ENCODE measurements at regions not wholly inside any gene's neighbourhood (a gene's known extent, or its start where the extent isn't known, plus 50 kb on each side); places are given as distances from the start of the nearest gene placed in this dataset.

DNA sequence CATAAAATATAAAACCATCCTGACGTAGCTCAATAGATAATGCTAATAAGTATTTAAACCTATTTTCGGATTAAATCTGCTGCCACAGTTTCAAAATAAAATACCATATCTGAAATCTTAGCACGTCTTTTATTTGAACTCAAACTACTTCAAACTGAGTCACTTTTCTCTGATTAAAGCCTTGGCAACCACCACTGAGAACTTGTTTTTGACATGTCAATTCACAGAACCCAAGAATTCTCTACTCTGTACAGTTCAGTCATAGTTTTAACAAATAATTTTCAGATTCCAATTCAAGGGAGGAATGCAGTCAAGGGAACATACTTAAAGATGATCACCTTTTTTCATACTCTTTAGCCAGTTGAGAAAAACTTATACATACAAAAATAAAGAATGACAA, 643.2 kb downstream of the KCNT2 start:
- Histone ChIP-seq H3K36me3 (ENCODE audit: insufficient read depth, low read length) (no peaks in the 10 kb centered on the region), H3K4me3 (ENCODE audit: insufficient read depth, low read length) (no peak overlapping the region), H3K4me1 (ENCODE audit: insufficient read depth, low read length) (no peaks in the 10 kb centered on the region), H4K20me1 (ENCODE audit: insufficient read depth, low read length) (no peaks in the 10 kb centered on the region), H3K27me3 (ENCODE audit: insufficient read depth, low read length) (no peaks in the 10 kb centered on the region), H2AFZ (ENCODE audit: low read length) (no peak overlapping the region), H3K4me2 (ENCODE audit: insufficient read depth, low read length) (no peak overlapping the region), H3K27ac (ENCODE audit: low read depth, low read length) (no peak overlapping the region), H3K79me2 (ENCODE audit: insufficient read depth, low read length) (no peaks in the 10 kb centered on the region), H3K9me3 (ENCODE audit: low read depth, low read length) (peaks cover 3% of the 10 kb centered on the region)
- TF ChIP-seq, protein P1, sequence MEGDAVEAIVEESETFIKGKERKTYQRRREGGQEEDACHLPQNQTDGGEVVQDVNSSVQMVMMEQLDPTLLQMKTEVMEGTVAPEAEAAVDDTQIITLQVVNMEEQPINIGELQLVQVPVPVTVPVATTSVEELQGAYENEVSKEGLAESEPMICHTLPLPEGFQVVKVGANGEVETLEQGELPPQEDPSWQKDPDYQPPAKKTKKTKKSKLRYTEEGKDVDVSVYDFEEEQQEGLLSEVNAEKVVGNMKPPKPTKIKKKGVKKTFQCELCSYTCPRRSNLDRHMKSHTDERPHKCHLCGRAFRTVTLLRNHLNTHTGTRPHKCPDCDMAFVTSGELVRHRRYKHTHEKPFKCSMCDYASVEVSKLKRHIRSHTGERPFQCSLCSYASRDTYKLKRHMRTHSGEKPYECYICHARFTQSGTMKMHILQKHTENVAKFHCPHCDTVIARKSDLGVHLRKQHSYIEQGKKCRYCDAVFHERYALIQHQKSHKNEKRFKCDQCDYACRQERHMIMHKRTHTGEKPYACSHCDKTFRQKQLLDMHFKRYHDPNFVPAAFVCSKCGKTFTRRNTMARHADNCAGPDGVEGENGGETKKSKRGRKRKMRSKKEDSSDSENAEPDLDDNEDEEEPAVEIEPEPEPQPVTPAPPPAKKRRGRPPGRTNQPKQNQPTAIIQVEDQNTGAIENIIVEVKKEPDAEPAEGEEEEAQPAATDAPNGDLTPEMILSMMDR (IDR thresholded peaks at IDR 0.05; ENCODE audit: extremely low read depth, low read depth, low read length), result no peak
- DNase-seq (ENCODE audit: insufficient read length, low spot score, missing footprints), result no peak

GRCh38 chr1:195964516-195964915, 643.7 kb downstream of the KCNT2 start:
- no peaks in the 10 kb centered on the region for H3K36me3 ChIP-seq (ENCODE audit: insufficient read depth, low read length)
- no peak overlapping the region for H3K4me3 ChIP-seq (ENCODE audit: insufficient read depth, low read length)
- no peak overlapping the region for H3K4me2 ChIP-seq (ENCODE audit: insufficient read depth, low read length)
- TF ChIP-seq, protein P1 (IDR thresholded peaks at IDR 0.05; ENCODE audit: extremely low read depth, low read depth, low read length), result no peak
- no peak overlapping the region for H2AFZ ChIP-seq (ENCODE audit: low read length)
- no peaks in the 10 kb centered on the region for H3K27me3 ChIP-seq (ENCODE audit: insufficient read depth, low read length)
- H4K20me1 ChIP-seq (ENCODE audit: insufficient read depth, low read length), result no peaks in the 10 kb centered on the region
- H3K9me3 ChIP-seq (ENCODE audit: low read depth, low read length), result peaks cover 3% of the 10 kb centered on the region
- H3K27ac ChIP-seq (ENCODE audit: low read depth, low read length), result no peak overlapping the region
- H3K79me2 ChIP-seq (ENCODE audit: insufficient read depth, low read length), result no peaks in the 10 kb centered on the region
- DNase-seq (ENCODE audit: insufficient read length, low spot score, missing footprints), result no peak
- no peaks in the 10 kb centered on the region for H3K4me1 ChIP-seq (ENCODE audit: insufficient read depth, low read length)

DNA sequence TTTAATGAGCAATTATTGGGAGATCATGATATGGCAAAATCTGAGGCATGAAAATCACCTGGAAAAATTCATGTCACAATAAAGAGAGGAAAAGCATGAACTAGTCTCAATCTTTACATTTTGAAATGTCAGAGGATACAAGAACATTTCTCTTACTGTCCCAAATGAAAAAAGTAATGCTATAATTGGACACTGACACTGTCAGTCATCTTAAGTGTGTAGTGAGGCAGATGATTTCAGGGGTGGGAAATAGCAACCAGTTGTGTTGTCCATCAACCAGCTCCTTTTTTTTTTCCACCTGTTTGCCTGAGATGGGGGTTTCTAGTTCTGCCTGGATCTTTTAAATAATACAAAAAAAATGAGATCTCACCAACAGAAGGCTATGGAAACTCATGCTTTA, 646.2 kb downstream of the KCNT2 start:
- TF ChIP-seq, protein P1 (IDR thresholded peaks at IDR 0.05; ENCODE audit: extremely low read depth, low read depth, low read length), result no peak
- Histone ChIP-seq H3K4me2 (ENCODE audit: insufficient read depth, low read length) (no peak overlapping the region), H3K9me3 (ENCODE audit: low read depth, low read length) (peaks cover 2% of the 10 kb centered on the region), H3K4me3 (ENCODE audit: insufficient read depth, low read length) (no peak overlapping the region), H3K27ac (ENCODE audit: low read depth, low read length) (no peak overlapping the region), H2AFZ (ENCODE audit: low read length) (no peak overlapping the region), H3K4me1 (ENCODE audit: insufficient read depth, low read length) (no peaks in the 10 kb centered on the region), H4K20me1 (ENCODE audit: insufficient read depth, low read length) (no peaks in the 10 kb centered on the region), H3K27me3 (ENCODE audit: insufficient read depth, low read length) (no peaks in the 10 kb centered on the region), H3K36me3 (ENCODE audit: insufficient read depth, low read length) (no peaks in the 10 kb centered on the region), H3K79me2 (ENCODE audit: insufficient read depth, low read length) (no peaks in the 10 kb centered on the region)
- no peak for DNase-seq (ENCODE audit: insufficient read length, low spot score, missing footprints)

- H2AFZ ChIP-seq (ENCODE audit: low read length), result no peak overlapping the region
- TF ChIP-seq, protein P1 (IDR thresholded peaks at IDR 0.05; ENCODE audit: extremely low read depth, low read depth, low read length), result no peak
These were observed 647.7 kb downstream of the KCNT2 start for GRCh38 chr1:195960580-195960979.

More at GRCh38 chr1:195960580-195960979, 647.7 kb downstream of the KCNT2 start:
- H4K20me1 ChIP-seq (ENCODE audit: insufficient read depth, low read length), result no peaks in the 10 kb centered on the region
- no peaks in the 10 kb centered on the region for H3K9me3 ChIP-seq (ENCODE audit: low read depth, low read length)
- H3K27ac ChIP-seq (ENCODE audit: low read depth, low read length), result no peak overlapping the region
- H3K36me3 ChIP-seq (ENCODE audit: insufficient read depth, low read length), result no peaks in the 10 kb centered on the region
- no peak for DNase-seq (ENCODE audit: insufficient read length, low spot score, missing footprints)
- H3K4me3 ChIP-seq (ENCODE audit: insufficient read depth, low read length), result no peak overlapping the region
- no peaks in the 10 kb centered on the region for H3K27me3 ChIP-seq (ENCODE audit: insufficient read depth, low read length)
- H3K4me1 ChIP-seq (ENCODE audit: insufficient read depth, low read length), result no peaks in the 10 kb centered on the region
- H3K79me2 ChIP-seq (ENCODE audit: insufficient read depth, low read length), result no peaks in the 10 kb centered on the region
- no peak overlapping the region for H3K4me2 ChIP-seq (ENCODE audit: insufficient read depth, low read length)

Data from osteoblast (primary cell).